Loucy (cell line): ENCODE measurements at regions not wholly inside any gene's neighbourhood (a gene's known extent, or its start where the extent isn't known, plus 50 kb on each side); places are given as distances from the start of the nearest gene placed in this dataset.

Source experiments
- H2AFZ ChIP-seq: fragments of 200-600 bp; sonication (generic); 2 replicates; pipeline ENCODE4 v1.6.0; 2016; ENCODE audit warnings: antibody characterized with exemption, mild to moderate bottlenecking, low read length, moderate library complexity
- H3F3A ChIP-seq: fragments of 200-600 bp; 2 replicates; pipeline ENCODE4 v1.6.0; 2016; ENCODE audit warnings: antibody characterized with exemption, low read depth, mild to moderate bottlenecking
- H3K27me3 ChIP-seq: fragments of 200-600 bp; sonication (generic); 2 replicates; pipeline ENCODE4 v1.6.1; 2014; ENCODE audit warnings: low read length, mild to moderate bottlenecking; ENCODE audit not compliant: insufficient read depth, poor library complexity, severe bottlenecking
- H3K36me3 ChIP-seq: fragments of 200-600 bp; sonication (generic); 2 replicates; pipeline ENCODE4 v1.6.1; 2016; ENCODE audit warnings: low read length; ENCODE audit not compliant: insufficient read depth
- H3K4me1 ChIP-seq: fragments of 200-600 bp; sonication (generic); 2 replicates; pipeline ENCODE4 v1.5.1; 2014; ENCODE audit warnings: low read length, mild to moderate bottlenecking; ENCODE audit not compliant: insufficient read depth, poor library complexity, severe bottlenecking
- H3K4me2 ChIP-seq: fragments of 200-600 bp; sonication (generic); 2 replicates; pipeline ENCODE4 v1.6.0; 2014; ENCODE audit warnings: antibody characterized with exemption, low read length, low read depth, mild to moderate bottlenecking; ENCODE audit not compliant: poor library complexity, severe bottlenecking
- H3K4me3 ChIP-seq: fragments of 200-600 bp; sonication (generic); 2 replicates; pipeline ENCODE4 v1.5.1; 2014; ENCODE audit warnings: low read length, mild to moderate bottlenecking, mixed read lengths; ENCODE audit not compliant: poor library complexity, severe bottlenecking
- H3K79me2 ChIP-seq: fragments of 200-600 bp; sonication (generic); 2 replicates; pipeline ENCODE4 v1.6.1; 2014; ENCODE audit warnings: low read length; ENCODE audit not compliant: insufficient read depth
- H3K9ac ChIP-seq: fragments of 200-600 bp; sonication (generic); 2 replicates; pipeline ENCODE4 v1.6.0; 2014; ENCODE audit warnings: mild to moderate bottlenecking, low read depth, low read length, moderate library complexity; ENCODE audit not compliant: poor library complexity, severe bottlenecking
- H3K9me2 ChIP-seq: fragments of 200-600 bp; sonication (generic); replicated peaks from 2 replicates; pipeline ENCODE4 v1.6.1; 2016; ENCODE audit warnings: low read depth, low read length, mixed read lengths
- H3K9me3 ChIP-seq: fragments of 200-600 bp; sonication (generic); 2 replicates; pipeline ENCODE4 v1.6.1; 2014; ENCODE audit warnings: mild to moderate bottlenecking, antibody characterized with exemption, low read length, low read depth; ENCODE audit not compliant: insufficient read depth
- H4K20me1 ChIP-seq: fragments of 200-600 bp; sonication (generic); 2 replicates; pipeline ENCODE4 v1.6.0; 2014; ENCODE audit warnings: antibody characterized with exemption, low read length, mild to moderate bottlenecking; ENCODE audit not compliant: insufficient read depth, poor library complexity, severe bottlenecking
- CTCF ChIP-seq: fragments of 200-600 bp; sonication (generic); conservative IDR thresholded peaks from 2 replicates; pipeline ENCODE4 v1.5.1; 2014; ENCODE audit warnings: mild to moderate bottlenecking, antibody characterized with exemption, low read length
- EZH2phosphoT487 ChIP-seq: fragments of 200-600 bp; IDR thresholded peaks from 2 replicates; pipeline ENCODE4 v1.6.1; 2018; ENCODE audit warnings: antibody characterized with exemption, mild to moderate bottlenecking, moderate library complexity, borderline replicate concordance

GRCh38 chr12:87329076-87329863 lies 699.9 kb downstream of the C12orf50 start:
- no peaks in the 10 kb centered on the region for H3K4me1 ChIP-seq
- H2AFZ ChIP-seq, result no peak overlapping the region
- H3K4me2 ChIP-seq, result no peak overlapping the region
- TF ChIP-seq EZH2phosphoT487 (no peak), CTCF (no peak)
- H3K36me3 ChIP-seq, result no peaks in the 10 kb centered on the region
- H3K9me3 ChIP-seq, result no peaks in the 10 kb centered on the region
- no peak overlapping the region for H3K9ac ChIP-seq
- H3K79me2 ChIP-seq, result no peaks in the 10 kb centered on the region
- no peaks in the 10 kb centered on the region for H3K27me3 ChIP-seq
- H4K20me1 ChIP-seq, result no peaks in the 10 kb centered on the region
- no peaks in the 10 kb centered on the region for H3K9me2 ChIP-seq
- no peak overlapping the region for H3K4me3 ChIP-seq
- no peaks in the 10 kb centered on the region for H3F3A ChIP-seq

- H4K20me1 ChIP-seq, result no peaks in the 10 kb centered on the region
- no peaks in the 10 kb centered on the region for H3K79me2 ChIP-seq
- no peak for TF ChIP-seq CTCF
- H3K9me3 ChIP-seq, result no peaks in the 10 kb centered on the region
- H3F3A ChIP-seq, result no peaks in the 10 kb centered on the region
- no peak overlapping the region for H3K4me2 ChIP-seq
- no peaks in the 10 kb centered on the region for H3K36me3 ChIP-seq
- no peak overlapping the region for H2AFZ ChIP-seq
- H3K9ac ChIP-seq, result no peak overlapping the region
- no peaks in the 10 kb centered on the region for H3K9me2 ChIP-seq
- H3K4me1 ChIP-seq, result no peaks in the 10 kb centered on the region
- H3K4me3 ChIP-seq, result no peak overlapping the region
- no peaks in the 10 kb centered on the region for H3K27me3 ChIP-seq
Observed at GRCh38 chr12:87323369-87323768, 705.8 kb downstream of the C12orf50 start.

GRCh38 chr12:87320724-87321123 lies 708.5 kb downstream of the C12orf50 start:
- Histone ChIP-seq H3K4me3 (no peak overlapping the region), H4K20me1 (no peaks in the 10 kb centered on the region), H3K9me3 (no peaks in the 10 kb centered on the region), H3K4me1 (no peaks in the 10 kb centered on the region), H3K79me2 (no peaks in the 10 kb centered on the region), H3K9ac (no peak overlapping the region), H3K9me2 (no peaks in the 10 kb centered on the region), H3K4me2 (no peak overlapping the region), H3K27me3 (no peaks in the 10 kb centered on the region), H3F3A (no peaks in the 10 kb centered on the region), H3K36me3 (no peaks in the 10 kb centered on the region), H2AFZ (no peak overlapping the region)
- TF ChIP-seq EZH2phosphoT487 (no peak), CTCF (no peak)
